Panc1 (cell line): ENCODE measurements at regions not wholly inside any gene's neighbourhood (a gene's known extent, or its start where the extent isn't known, plus 50 kb on each side); places are given as distances from the start of the nearest gene placed in this dataset.

Experiments
- ATAC-seq: fragments of 200-7000 bp; cut with Tn5 transposase; 2 replicates; pipeline ENCODE4 v1.9.1; 2020; ENCODE audit warnings: mild to moderate bottlenecking, moderate library complexity
- BruUV-seq: library from RNA; stranded (reverse); fragments of 400-500 nt; replicated peaks from 2 replicates; lab custom pipeline; 2021; lab: Mats Ljungman, UMichigan
- CTCF ChIA-PET: fragments of 300-600 bp; sonication (Branson Sonifier 250); formaldehyde crosslinking; loops from one replicate; lab custom pipeline; 2022; ENCODE audit warnings: antibody characterized with exemption; lab: Charles Lee
- POLR2A ChIA-PET: fragments of 300-600 bp; sonication (Branson Sonifier 250); formaldehyde crosslinking; loops from one replicate; lab custom pipeline; 2022; ENCODE audit warnings: antibody characterized with exemption; lab: Charles Lee
- DNase-seq: peaks from one replicate; pipeline ENCODE4 v3.0.0-alpha.2; 2010; ENCODE audit warnings: low read depth, low spot score
- H3K27ac ChIP-seq: 2 replicates; pipeline ENCODE4 v1.5.1; 2011; ENCODE audit warnings: mild to moderate bottlenecking, low read length, inconsistent platforms
- H3K27me3 ChIP-seq: fragments of 200-500 bp; sonication (Bioruptor generic); 2 replicates; pipeline ENCODE4 v1.6.0; 2014; ENCODE audit warnings: low read length, inconsistent platforms; ENCODE audit not compliant: control insufficient read depth, insufficient read depth
- H3K36me3 ChIP-seq: fragments of 200-500 bp; sonication (Bioruptor generic); 2 replicates; pipeline ENCODE4 v1.5.1; 2014; ENCODE audit warnings: inconsistent platforms, mild to moderate bottlenecking, low read length, moderate library complexity; ENCODE audit not compliant: control insufficient read depth, insufficient read depth
- H3K4me1 ChIP-seq: 2 replicates; pipeline ENCODE4 v1.5.1; 2011; ENCODE audit warnings: inconsistent platforms, mild to moderate bottlenecking, low read length, moderate library complexity; ENCODE audit not compliant: control insufficient read depth, insufficient read depth
- H3K4me3 ChIP-seq, 2 experiments: 2 replicates each; pipeline ENCODE4 v1.5.1; 2011 to 2012; ENCODE audit warnings: low read depth in 2 of 2, low read length in 2 of 2, mild to moderate bottlenecking in 2 of 2, inconsistent platforms in 1 of 2, moderate library complexity in 1 of 2
- H3K9me3 ChIP-seq: fragments of 200-500 bp; sonication (Bioruptor generic); 2 replicates; pipeline ENCODE4 v1.5.1; 2014; ENCODE audit warnings: low read depth, mild to moderate bottlenecking, inconsistent platforms, low read length, moderate library complexity; ENCODE audit not compliant: control insufficient read depth, insufficient read depth
- POLR2AphosphoS5 ChIP-seq: IDR thresholded peaks from 2 replicates; pipeline ENCODE4 v1.6.1; 2012; ENCODE audit warnings: mild to moderate bottlenecking, low read depth, low read length, moderate library complexity
- SIN3A ChIP-seq: IDR thresholded peaks from 2 replicates; pipeline ENCODE4 v1.6.1; 2012; ENCODE audit warnings: low read depth, mild to moderate bottlenecking, low read length, moderate library complexity, borderline replicate concordance; ENCODE audit not compliant: insufficient read depth
- TCF7L2 ChIP-seq: IDR thresholded peaks from 2 replicates; pipeline ENCODE4 v1.6.1; 2011; ENCODE audit warnings: mild to moderate bottlenecking, low read depth, low read length, inconsistent platforms
- in situ Hi-C: cut with HindIII; loops from 2 replicates; pipeline ENCODE4 v1.10.0; 2016; ENCODE audit warnings: low sequenced_read_pairs, low pct_unique_long_range_greater_than_20kb
- intact Hi-C: fragments of 100-400 bp; cut with micrococcal nuclease; formaldehyde crosslinking; loops from one replicate; pipeline ENCODE4 v1.10.0; 2022; ENCODE audit not compliant: unreplicated experiment
- TF ChIP-seq, protein P1 (sequence below): fragments of 450-650 bp; IDR thresholded peaks from 2 replicates; pipeline ENCODE4 v1.5.1; 2017; ENCODE audit warnings: mild to moderate bottlenecking
- TF ChIP-seq, protein P2 (sequence below), 2 experiments: IDR thresholded peaks; 2 replicates each; pipeline ENCODE4 v1.6.1; 2011 to 2012; ENCODE audit warnings: low read depth in 2 of 2, control low read depth in 1 of 2, low read length in 1 of 2, mild to moderate bottlenecking in 1 of 2, moderate library complexity in 1 of 2; ENCODE audit not compliant: insufficient read depth in 1 of 2

- TF ChIP-seq TCF7L2 (no peak), POLR2AphosphoS5 (no peak), SIN3A (no peak)
- TF ChIP-seq, protein P1, sequence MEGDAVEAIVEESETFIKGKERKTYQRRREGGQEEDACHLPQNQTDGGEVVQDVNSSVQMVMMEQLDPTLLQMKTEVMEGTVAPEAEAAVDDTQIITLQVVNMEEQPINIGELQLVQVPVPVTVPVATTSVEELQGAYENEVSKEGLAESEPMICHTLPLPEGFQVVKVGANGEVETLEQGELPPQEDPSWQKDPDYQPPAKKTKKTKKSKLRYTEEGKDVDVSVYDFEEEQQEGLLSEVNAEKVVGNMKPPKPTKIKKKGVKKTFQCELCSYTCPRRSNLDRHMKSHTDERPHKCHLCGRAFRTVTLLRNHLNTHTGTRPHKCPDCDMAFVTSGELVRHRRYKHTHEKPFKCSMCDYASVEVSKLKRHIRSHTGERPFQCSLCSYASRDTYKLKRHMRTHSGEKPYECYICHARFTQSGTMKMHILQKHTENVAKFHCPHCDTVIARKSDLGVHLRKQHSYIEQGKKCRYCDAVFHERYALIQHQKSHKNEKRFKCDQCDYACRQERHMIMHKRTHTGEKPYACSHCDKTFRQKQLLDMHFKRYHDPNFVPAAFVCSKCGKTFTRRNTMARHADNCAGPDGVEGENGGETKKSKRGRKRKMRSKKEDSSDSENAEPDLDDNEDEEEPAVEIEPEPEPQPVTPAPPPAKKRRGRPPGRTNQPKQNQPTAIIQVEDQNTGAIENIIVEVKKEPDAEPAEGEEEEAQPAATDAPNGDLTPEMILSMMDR = no peak
- TF ChIP-seq, protein P2, sequence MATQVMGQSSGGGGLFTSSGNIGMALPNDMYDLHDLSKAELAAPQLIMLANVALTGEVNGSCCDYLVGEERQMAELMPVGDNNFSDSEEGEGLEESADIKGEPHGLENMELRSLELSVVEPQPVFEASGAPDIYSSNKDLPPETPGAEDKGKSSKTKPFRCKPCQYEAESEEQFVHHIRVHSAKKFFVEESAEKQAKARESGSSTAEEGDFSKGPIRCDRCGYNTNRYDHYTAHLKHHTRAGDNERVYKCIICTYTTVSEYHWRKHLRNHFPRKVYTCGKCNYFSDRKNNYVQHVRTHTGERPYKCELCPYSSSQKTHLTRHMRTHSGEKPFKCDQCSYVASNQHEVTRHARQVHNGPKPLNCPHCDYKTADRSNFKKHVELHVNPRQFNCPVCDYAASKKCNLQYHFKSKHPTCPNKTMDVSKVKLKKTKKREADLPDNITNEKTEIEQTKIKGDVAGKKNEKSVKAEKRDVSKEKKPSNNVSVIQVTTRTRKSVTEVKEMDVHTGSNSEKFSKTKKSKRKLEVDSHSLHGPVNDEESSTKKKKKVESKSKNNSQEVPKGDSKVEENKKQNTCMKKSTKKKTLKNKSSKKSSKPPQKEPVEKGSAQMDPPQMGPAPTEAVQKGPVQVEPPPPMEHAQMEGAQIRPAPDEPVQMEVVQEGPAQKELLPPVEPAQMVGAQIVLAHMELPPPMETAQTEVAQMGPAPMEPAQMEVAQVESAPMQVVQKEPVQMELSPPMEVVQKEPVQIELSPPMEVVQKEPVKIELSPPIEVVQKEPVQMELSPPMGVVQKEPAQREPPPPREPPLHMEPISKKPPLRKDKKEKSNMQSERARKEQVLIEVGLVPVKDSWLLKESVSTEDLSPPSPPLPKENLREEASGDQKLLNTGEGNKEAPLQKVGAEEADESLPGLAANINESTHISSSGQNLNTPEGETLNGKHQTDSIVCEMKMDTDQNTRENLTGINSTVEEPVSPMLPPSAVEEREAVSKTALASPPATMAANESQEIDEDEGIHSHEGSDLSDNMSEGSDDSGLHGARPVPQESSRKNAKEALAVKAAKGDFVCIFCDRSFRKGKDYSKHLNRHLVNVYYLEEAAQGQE (IDR thresholded peaks at IDR 0.05; ENCODE audit: insufficient read depth in 1 of 2, low read depth in 2 of 2, low read length in 1 of 2) = no peak
- intact Hi-C loops = no loop called here
- Histone ChIP-seq H3K27ac (no peak overlapping the region), H3K36me3 (no peaks in the 10 kb centered on the region), H3K4me3 (no peak overlapping the region), H3K27me3 (no peaks in the 10 kb centered on the region; the same call in 1 of the 2 replicates), H3K9me3 (no peaks in the 10 kb centered on the region), H3K4me1 (no peaks in the 10 kb centered on the region)
- BruUV-seq = no TSS peak
- no peak for ATAC-seq
- CTCF ChIA-PET = no interaction called here
- POLR2A ChIA-PET = no interaction called here
- no peak for DNase-seq
- in situ Hi-C loops = no loop called here
Measured at GRCh38 chr18:76056471-76057110, 438.5 kb downstream of the ZNF516 start.

DNA sequence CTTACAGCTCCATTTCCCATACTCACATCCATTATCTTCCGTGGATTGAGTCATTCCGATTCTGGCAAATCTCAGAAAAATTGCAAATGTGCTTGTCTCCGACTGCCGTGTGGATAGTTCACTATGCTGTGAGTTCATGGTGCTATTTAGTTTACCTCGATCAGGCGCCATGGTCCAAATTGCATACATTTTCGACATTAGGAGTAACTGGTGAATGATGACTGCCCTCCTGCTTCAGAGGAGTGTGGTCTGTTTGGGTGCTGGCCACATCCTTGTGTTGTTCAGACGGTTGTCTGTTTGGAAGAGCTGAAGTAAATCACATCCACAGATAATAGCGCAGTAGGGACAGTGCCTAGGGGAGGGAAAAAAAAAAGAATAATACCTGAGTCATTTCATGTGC, 439.5 kb downstream of the ZNF516 start:
- no peaks in the 10 kb centered on the region for H3K4me1 ChIP-seq
- H3K36me3 ChIP-seq = no peaks in the 10 kb centered on the region
- no peak overlapping the region for H3K27ac ChIP-seq
- no TSS peak for BruUV-seq
- DNase-seq = no peak
- intact Hi-C loops (no loop called here), in situ Hi-C loops (no loop called here)
- no peak for ATAC-seq
- POLR2A ChIA-PET = no interaction called here
- H3K27me3 ChIP-seq = peaks cover under 1% of the 10 kb centered on the region
- no peaks in the 10 kb centered on the region for H3K9me3 ChIP-seq
- CTCF ChIA-PET = no interaction called here
- TF ChIP-seq, protein P2 (IDR thresholded peaks at IDR 0.05; ENCODE audit: insufficient read depth in 1 of 2, low read depth in 2 of 2, low read length in 1 of 2) = no peak
- TF ChIP-seq, protein P1 = no peak
- TF ChIP-seq POLR2AphosphoS5 = no peak
- TF ChIP-seq SIN3A = no peak
- no peak for TF ChIP-seq TCF7L2
- no peak overlapping the region for H3K4me3 ChIP-seq
